ENCODE measurements at regions not wholly inside any gene's neighbourhood (a gene's known extent, or its start where the extent isn't known, plus 50 kb on each side); places are given as distances from the start of the nearest gene placed in this dataset.

- no peak for TF ChIP-seq CTCF (optimal IDR thresholded peaks at IDR 0.05 in 1 of 3, IDR thresholded peaks at IDR 0.05 in 1 of 3, conservative IDR thresholded peaks at IDR 0.05 in 1 of 3; ENCODE audit: extremely low read depth in 1 of 3, insufficient read depth in 2 of 3, low read length in 3 of 3)
- TF ChIP-seq EZH2 (IDR thresholded peaks at IDR 0.05; ENCODE audit: low read length): no peak
These were observed 222.7 kb upstream of the ACO1 start for GRCh38 chr9:32161720-32162119.

Data from keratinocyte (primary cell).